ENCODE measurements at regions not wholly inside any gene's neighbourhood (a gene's known extent, or its start where the extent isn't known, plus 50 kb on each side); places are given as distances from the start of the nearest gene placed in this dataset.

DNA sequence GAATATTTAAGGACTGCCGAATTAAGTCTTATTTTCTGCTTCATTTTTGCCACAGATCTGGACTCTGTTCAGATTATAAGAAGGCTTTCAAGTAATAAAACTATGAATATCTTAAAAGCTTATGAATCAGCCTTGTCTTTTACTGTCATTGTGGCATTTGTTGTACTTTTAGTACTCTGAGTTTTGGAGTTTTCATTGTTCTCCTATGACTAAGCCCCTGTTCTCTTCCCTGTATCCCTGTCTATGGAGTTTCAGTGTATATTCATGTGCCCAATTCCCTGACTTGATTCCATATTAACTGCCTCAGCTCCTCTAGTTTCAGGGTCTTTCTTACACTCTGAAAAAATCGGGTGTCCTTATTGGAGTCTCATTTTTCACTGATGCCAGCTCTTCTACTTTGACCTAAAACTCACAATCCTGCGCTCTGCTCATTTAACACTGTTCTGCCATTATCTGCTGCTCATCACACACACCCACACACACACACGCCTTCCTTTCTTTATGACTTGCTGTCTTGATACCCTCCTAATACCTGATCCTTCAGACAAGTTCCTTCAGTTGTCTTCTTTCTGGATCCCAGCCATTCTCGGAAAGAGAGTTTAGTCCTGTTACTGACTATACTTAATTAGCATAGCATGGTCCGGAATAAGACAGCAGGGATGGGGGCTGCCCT, 511.8 kb downstream of the CPS1 start:
- TF ChIP-seq POLR2AphosphoS5 (IDR thresholded peaks at IDR 0.05; ENCODE audit: borderline replicate concordance, low read depth, low read length) (no peak), EZH2 (IDR thresholded peaks at IDR 0.05) (no peak)
